ENCODE measurements at regions not wholly inside any gene's neighbourhood (a gene's known extent, or its start where the extent isn't known, plus 50 kb on each side); places are given as distances from the start of the nearest gene placed in this dataset.

- no peak for TF ChIP-seq POLR2A (IDR thresholded peaks at IDR 0.05)
- TF ChIP-seq CTCF (IDR thresholded peaks at IDR 0.05) = no peak
Measured at GRCh38 chr2:126787289-126787688, 111.4 kb upstream of the TEX51 start.
